ENCODE measurements at regions not wholly inside any gene's neighbourhood (a gene's known extent, or its start where the extent isn't known, plus 50 kb on each side); places are given as distances from the start of the nearest gene placed in this dataset.
"Not testable (repeated sequence)": the region's sequence is repeated elsewhere in the genome, so short reads cannot be mapped to it uniquely, and the experiment has no call there.

- TF ChIP-seq CTCF (IDR thresholded peaks at IDR 0.05; ENCODE audit: insufficient read depth, low read depth, low read length): no peak
- no peak for DNase-seq (ENCODE audit: low read depth)
- no peak overlapping the region for H3K4me3 ChIP-seq (ENCODE audit: low read depth, low read length)
These were observed 139.4 kb upstream of the CDYL start for GRCh38 chr6:4636881-4637224.

- TF ChIP-seq CTCF (IDR thresholded peaks at IDR 0.05; ENCODE audit: insufficient read depth, low read depth, low read length): no peak
- DNase-seq (ENCODE audit: low read depth): no peak
- H3K4me3 ChIP-seq (ENCODE audit: low read depth, low read length): no peak overlapping the region
These were observed 139.9 kb upstream of the CDYL start for GRCh38 chr6:4636191-4636880.

- H3K4me3 ChIP-seq (ENCODE audit: low read depth, low read length): no peak overlapping the region
- no peak for TF ChIP-seq CTCF (IDR thresholded peaks at IDR 0.05; ENCODE audit: insufficient read depth, low read depth, low read length)
- no peak for DNase-seq (ENCODE audit: low read depth)
These were observed 140.5 kb upstream of the CDYL start for GRCh38 chr6:4635666-4636065.

GRCh38 chr6:4632421-4632820, 143.8 kb upstream of the CDYL start:
- DNase-seq (ENCODE audit: low read depth): no peak
- no peak overlapping the region for H3K4me3 ChIP-seq (ENCODE audit: low read depth, low read length)
- TF ChIP-seq CTCF (IDR thresholded peaks at IDR 0.05; ENCODE audit: insufficient read depth, low read depth, low read length): no peak

GRCh38 chr6:4629789-4630188, 146.4 kb upstream of the CDYL start:
- DNase-seq (ENCODE audit: low read depth); H3K4me3 ChIP-seq (ENCODE audit: low read depth, low read length): not testable (repeated sequence)

GRCh38 chr6:4625557-4625956, 150.6 kb upstream of the CDYL start:
- TF ChIP-seq CTCF (IDR thresholded peaks at IDR 0.05; ENCODE audit: insufficient read depth, low read depth, low read length): no peak
- H3K4me3 ChIP-seq (ENCODE audit: low read depth, low read length): no peak overlapping the region
- DNase-seq (ENCODE audit: low read depth): no peak

GRCh38 chr6:4624726-4625125, 151.5 kb upstream of the CDYL start:
- H3K4me3 ChIP-seq (ENCODE audit: low read depth, low read length): no peak overlapping the region
- TF ChIP-seq CTCF (IDR thresholded peaks at IDR 0.05; ENCODE audit: insufficient read depth, low read depth, low read length): no peak
- no peak for DNase-seq (ENCODE audit: low read depth)

Data from fibroblast of villous mesenchyme (primary cell).